ENCODE measurements at regions not wholly inside any gene's neighbourhood (a gene's known extent, or its start where the extent isn't known, plus 50 kb on each side); places are given as distances from the start of the nearest gene placed in this dataset.
"Not testable (repeated sequence)": the region's sequence is repeated elsewhere in the genome, so short reads cannot be mapped to it uniquely, and the experiment has no call there.

- no peak for DNase-seq
Measured at GRCh38 chr12:125772403-125772802, 707.2 kb downstream of the AACS start.

- no peak for DNase-seq
Measured at GRCh38 chr12:125773033-125773640, 707.9 kb downstream of the AACS start.

GRCh38 chr12:125775507-125775906, 710.3 kb downstream of the AACS start:
- DNase-seq, result no peak

- DNase-seq, result no peak
Measured at GRCh38 chr12:125776212-125776611, 711.0 kb downstream of the AACS start.

- no peak for DNase-seq
Measured at GRCh38 chr12:125786143-125786542, 720.9 kb downstream of the AACS start.

GRCh38 chr12:125794401-125794800, 729.2 kb downstream of the AACS start:
- DNase-seq, result no peak

- no peak for DNase-seq
Measured at GRCh38 chr12:125797421-125798175, 732.4 kb downstream of the AACS start.

GRCh38 chr12:125804660-125805059, 739.4 kb downstream of the AACS start:
- DNase-seq, result no peak

GRCh38 chr12:125824276-125824675, 759.0 kb downstream of the AACS start:
- DNase-seq, result no peak

- no peak for DNase-seq
Measured at GRCh38 chr12:125835852-125836251, 770.6 kb downstream of the AACS start.

GRCh38 chr12:125836647-125837046, 771.4 kb downstream of the AACS start:
- no peak for DNase-seq

GRCh38 chr12:125841332-125841731, 776.1 kb downstream of the AACS start:
- no peak for DNase-seq

GRCh38 chr12:125852116-125852515, 786.9 kb downstream of the AACS start:
- no peak for DNase-seq

- DNase-seq, result no peak
Measured at GRCh38 chr12:125852679-125853078, 787.4 kb downstream of the AACS start.

GRCh38 chr12:125853670-125854069, 788.4 kb downstream of the AACS start:
- DNase-seq, result no peak

GRCh38 chr12:125856366-125856765, 791.1 kb downstream of the AACS start:
- no peak for DNase-seq

- no peak for DNase-seq
Measured at GRCh38 chr12:125856896-125857295, 791.7 kb downstream of the AACS start.

- peak in 1 of 3 donors; percentile 14 for DNase-seq
Measured at GRCh38 chr12:125860672-125861288, 795.5 kb downstream of the AACS start.

- peak; percentile 47 to 91 (median 85) for DNase-seq
Measured at GRCh38 chr12:125861299-125862281, 796.4 kb downstream of the AACS start.

GRCh38 chr12:125865236-125865635, 800.0 kb downstream of the AACS start:
- not testable (repeated sequence) for DNase-seq

GRCh38 chr12:125871811-125872594, 806.8 kb downstream of the AACS start:
- DNase-seq, result no peak

All from muscle of back (tissue), 3 donors.